ENCODE measurements at regions not wholly inside any gene's neighbourhood (a gene's known extent, or its start where the extent isn't known, plus 50 kb on each side); places are given as distances from the start of the nearest gene placed in this dataset.

GRCh38 chr11:134752964-134753770, 341.1 kb upstream of the B3GAT1 start:
- Histone ChIP-seq H3K4me1 (ENCODE audit: control insufficient read depth in 2 of 2, insufficient read depth in 2 of 2, low read length in 2 of 2) (no peaks in the 10 kb centered on the region), H3K79me2 (ENCODE audit: control insufficient read depth, insufficient read depth, low read length) (no peaks in the 10 kb centered on the region), H2AFZ (ENCODE audit: insufficient read depth, low read depth, low read length, poor library complexity, severe bottlenecking) (no peak overlapping the region), H3K36me3 (replicated peaks in 1 of 2; ENCODE audit: control extremely low read depth in 1 of 2, control insufficient read depth in 1 of 2, extremely low read depth in 1 of 2, insufficient read depth in 2 of 2, low read length in 1 of 2) (no peaks in the 10 kb centered on the region), H3K4me2 (replicated peaks; ENCODE audit: low read depth, low read length, poor library complexity, severe bottlenecking) (no peak overlapping the region), H3K9ac (ENCODE audit: low read length) (no peak overlapping the region), H4K20me1 (ENCODE audit: control insufficient read depth, insufficient read depth, low read length, poor library complexity, severe bottlenecking) (no peaks in the 10 kb centered on the region), H3K9me3 (ENCODE audit: control extremely low read depth in 1 of 3, control insufficient read depth in 2 of 3, insufficient read depth in 1 of 3, low read length in 2 of 3) (peaks cover 0 to 9% (median 0%) of the 10 kb centered on the region in 3 donors), H3K4me3 (ENCODE audit: control extremely low read depth in 1 of 5, extremely low read depth in 1 of 5, insufficient read depth in 1 of 5, low read depth in 2 of 5, low read length in 4 of 5) (no peak overlapping the region), H3K27ac (ENCODE audit: low read length in 2 of 2) (no peak overlapping the region), H3K27me3 (replicated peaks in 1 of 4; ENCODE audit: control extremely low read depth in 1 of 4, control insufficient read depth in 3 of 4, insufficient read depth in 4 of 4, low read length in 3 of 4) (no peaks in the 10 kb centered on the region)
- Mint-ChIP-seq H3K4me3 (no peak overlapping the region), H3K27ac (no peak overlapping the region), H3K27me3 (peaks cover 6% of the 10 kb centered on the region), H3K4me1 (no peaks in the 10 kb centered on the region), H3K9me3 (ENCODE audit: insufficient read depth) (no peaks in the 10 kb centered on the region)
- ATAC-seq (ENCODE audit: low read depth): no peak
- intact Hi-C loops (cut with micrococcal nuclease): no loop called here
- POLR2A ChIA-PET: no interaction called here
- CTCF ChIA-PET: no interaction called here
- TF ChIP-seq, protein P1, sequence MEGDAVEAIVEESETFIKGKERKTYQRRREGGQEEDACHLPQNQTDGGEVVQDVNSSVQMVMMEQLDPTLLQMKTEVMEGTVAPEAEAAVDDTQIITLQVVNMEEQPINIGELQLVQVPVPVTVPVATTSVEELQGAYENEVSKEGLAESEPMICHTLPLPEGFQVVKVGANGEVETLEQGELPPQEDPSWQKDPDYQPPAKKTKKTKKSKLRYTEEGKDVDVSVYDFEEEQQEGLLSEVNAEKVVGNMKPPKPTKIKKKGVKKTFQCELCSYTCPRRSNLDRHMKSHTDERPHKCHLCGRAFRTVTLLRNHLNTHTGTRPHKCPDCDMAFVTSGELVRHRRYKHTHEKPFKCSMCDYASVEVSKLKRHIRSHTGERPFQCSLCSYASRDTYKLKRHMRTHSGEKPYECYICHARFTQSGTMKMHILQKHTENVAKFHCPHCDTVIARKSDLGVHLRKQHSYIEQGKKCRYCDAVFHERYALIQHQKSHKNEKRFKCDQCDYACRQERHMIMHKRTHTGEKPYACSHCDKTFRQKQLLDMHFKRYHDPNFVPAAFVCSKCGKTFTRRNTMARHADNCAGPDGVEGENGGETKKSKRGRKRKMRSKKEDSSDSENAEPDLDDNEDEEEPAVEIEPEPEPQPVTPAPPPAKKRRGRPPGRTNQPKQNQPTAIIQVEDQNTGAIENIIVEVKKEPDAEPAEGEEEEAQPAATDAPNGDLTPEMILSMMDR (IDR thresholded peaks at IDR 0.05): no peak
- TF ChIP-seq EZH2 (IDR thresholded peaks at IDR 0.05; ENCODE audit: borderline replicate concordance, insufficient read depth, low read depth, low read length, poor library complexity, severe bottlenecking): no peak
- 81% methylated on average over 13 of the region's 13 CpGs for WGBS (ENCODE audit: insufficient coverage)
- DNase-seq: no peak

- H3K79me2 ChIP-seq (ENCODE audit: control insufficient read depth, insufficient read depth, low read length): no peaks in the 10 kb centered on the region
- ChIA-PET CTCF (no interaction called here), POLR2A (no interaction called here)
- H3K9me3 ChIP-seq (ENCODE audit: control extremely low read depth in 1 of 3, control insufficient read depth in 2 of 3, insufficient read depth in 1 of 3, low read length in 2 of 3): peaks cover 0 to 10% (median 0%) of the 10 kb centered on the region in 3 donors
- Mint-ChIP-seq H3K4me1 (no peaks in the 10 kb centered on the region), H3K4me3 (no peak overlapping the region), H3K27me3 (peaks cover 6% of the 10 kb centered on the region), H3K27ac (no peak overlapping the region), H3K9me3 (ENCODE audit: insufficient read depth) (no peaks in the 10 kb centered on the region)
- no peak overlapping the region for H3K27ac ChIP-seq (ENCODE audit: low read length in 2 of 2)
- no peaks in the 10 kb centered on the region for H3K36me3 ChIP-seq (replicated peaks in 1 of 2; ENCODE audit: control extremely low read depth in 1 of 2, control insufficient read depth in 1 of 2, extremely low read depth in 1 of 2, insufficient read depth in 2 of 2, low read length in 1 of 2)
- no peak overlapping the region for H3K4me3 ChIP-seq (ENCODE audit: control extremely low read depth in 1 of 5, extremely low read depth in 1 of 5, insufficient read depth in 1 of 5, low read depth in 2 of 5, low read length in 4 of 5)
- H3K9ac ChIP-seq (ENCODE audit: low read length): no peak overlapping the region
- no peaks in the 10 kb centered on the region for H3K4me1 ChIP-seq (ENCODE audit: control insufficient read depth in 2 of 2, insufficient read depth in 2 of 2, low read length in 2 of 2)
- intact Hi-C loops (cut with micrococcal nuclease): no loop called here
- H4K20me1 ChIP-seq (ENCODE audit: control insufficient read depth, insufficient read depth, low read length, poor library complexity, severe bottlenecking): no peaks in the 10 kb centered on the region
- DNase-seq (no peak), ATAC-seq (ENCODE audit: low read depth) (no peak)
- no peak for TF ChIP-seq EZH2 (IDR thresholded peaks at IDR 0.05; ENCODE audit: borderline replicate concordance, insufficient read depth, low read depth, low read length, poor library complexity, severe bottlenecking)
- TF ChIP-seq, protein P1 (IDR thresholded peaks at IDR 0.05): no peak
- WGBS (ENCODE audit: insufficient coverage): 88% methylated on average over 5 of the region's 6 CpGs
- H3K4me2 ChIP-seq (replicated peaks; ENCODE audit: low read depth, low read length, poor library complexity, severe bottlenecking): no peak overlapping the region
- H3K27me3 ChIP-seq (replicated peaks in 1 of 4; ENCODE audit: control extremely low read depth in 1 of 4, control insufficient read depth in 3 of 4, insufficient read depth in 4 of 4, low read length in 3 of 4): no peaks in the 10 kb centered on the region
- no peak overlapping the region for H2AFZ ChIP-seq (ENCODE audit: insufficient read depth, low read depth, low read length, poor library complexity, severe bottlenecking)
These were observed 340.5 kb upstream of the B3GAT1 start for GRCh38 chr11:134752526-134752925.
